Suprapubic skin (tissue), 3 donors: ENCODE measurements at regions not wholly inside any gene's neighbourhood (a gene's known extent, or its start where the extent isn't known, plus 50 kb on each side); places are given as distances from the start of the nearest gene placed in this dataset.

Experiments
- POLR2AphosphoS5 ChIP-seq, 3 donors: sonication (generic); formaldehyde crosslinking; IDR thresholded peaks; one replicate each; pipeline ENCODE4 v1.6.1; 2017; ENCODE audit warnings: antibody characterized with exemption in 3 of 3
- TF ChIP-seq, protein P1 (sequence below), 2 donors: fragments of 200-600 bp in 1 of 2; fragments of 450-650 bp in 1 of 2; sonication (generic) in 1 of 2; IDR thresholded peaks; one replicate each; pipeline ENCODE4 v1.5.1; 2016 to 2019; ENCODE audit warnings: antibody characterized with exemption in 2 of 2, mild to moderate bottlenecking in 1 of 2, moderate library complexity in 1 of 2

GRCh38 chr1:73899311-73899710 is 298.7 kb downstream of the LRRIQ3 start:
- TF ChIP-seq, protein P1, sequence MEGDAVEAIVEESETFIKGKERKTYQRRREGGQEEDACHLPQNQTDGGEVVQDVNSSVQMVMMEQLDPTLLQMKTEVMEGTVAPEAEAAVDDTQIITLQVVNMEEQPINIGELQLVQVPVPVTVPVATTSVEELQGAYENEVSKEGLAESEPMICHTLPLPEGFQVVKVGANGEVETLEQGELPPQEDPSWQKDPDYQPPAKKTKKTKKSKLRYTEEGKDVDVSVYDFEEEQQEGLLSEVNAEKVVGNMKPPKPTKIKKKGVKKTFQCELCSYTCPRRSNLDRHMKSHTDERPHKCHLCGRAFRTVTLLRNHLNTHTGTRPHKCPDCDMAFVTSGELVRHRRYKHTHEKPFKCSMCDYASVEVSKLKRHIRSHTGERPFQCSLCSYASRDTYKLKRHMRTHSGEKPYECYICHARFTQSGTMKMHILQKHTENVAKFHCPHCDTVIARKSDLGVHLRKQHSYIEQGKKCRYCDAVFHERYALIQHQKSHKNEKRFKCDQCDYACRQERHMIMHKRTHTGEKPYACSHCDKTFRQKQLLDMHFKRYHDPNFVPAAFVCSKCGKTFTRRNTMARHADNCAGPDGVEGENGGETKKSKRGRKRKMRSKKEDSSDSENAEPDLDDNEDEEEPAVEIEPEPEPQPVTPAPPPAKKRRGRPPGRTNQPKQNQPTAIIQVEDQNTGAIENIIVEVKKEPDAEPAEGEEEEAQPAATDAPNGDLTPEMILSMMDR (IDR thresholded peaks at IDR 0.05): no peak
- TF ChIP-seq POLR2AphosphoS5 (IDR thresholded peaks at IDR 0.05): no peak
